ENCODE measurements at regions not wholly inside any gene's neighbourhood (a gene's known extent, or its start where the extent isn't known, plus 50 kb on each side); places are given as distances from the start of the nearest gene placed in this dataset.

GRCh38 chr5:98500811-98501210 lies 272.7 kb upstream of the RGMB start (continued):
- no peak for TF ChIP-seq ATF3 (IDR thresholded peaks at IDR 0.05; ENCODE audit: insufficient read depth, low read depth, low read length)
- TF ChIP-seq POLR2A (IDR thresholded peaks at IDR 0.05; ENCODE audit: control extremely low read depth in 1 of 2, low read depth in 2 of 2, low read length in 2 of 2): no peak
- no peak for TF ChIP-seq ASH2L (IDR thresholded peaks at IDR 0.05; ENCODE audit: low read length)
- no peak for TF ChIP-seq ZNF274 (IDR thresholded peaks at IDR 0.05; ENCODE audit: borderline replicate concordance, extremely low read depth, low read length)
- TF ChIP-seq CEBPB (IDR thresholded peaks at IDR 0.05; ENCODE audit: low read depth, low read length): no peak

All from H1 (cell line).